Lung (tissue), 12 donors: ENCODE measurements at regions not wholly inside any gene's neighbourhood (a gene's known extent, or its start where the extent isn't known, plus 50 kb on each side); places are given as distances from the start of the nearest gene placed in this dataset. TPM values are rescaled to one million over a fixed set of nuclear protein-coding genes. Genes with fewer than 3 reads are reported as not detected.

Source experiments
- ATAC-seq: fragments of 200-7000 bp; cut with Tn5 transposase; one replicate; pipeline ENCODE4 v1.9.1; 2020; ENCODE audit warnings: moderate number of reproducible peaks; ENCODE audit not compliant: insufficient read depth, low FRiP score
- DNase-seq, 3 donors: peaks; one replicate each; pipeline ENCODE4 v3.0.0-alpha.2; 2013 to 2017
- H3K27ac ChIP-seq, 2 donors: one replicate each; pipeline ENCODE4 v1.5.1; 2013; ENCODE audit warnings: mild to moderate bottlenecking in 2 of 2, moderate library complexity in 2 of 2, control low read depth in 1 of 2, inconsistent platforms in 1 of 2, low read depth in 1 of 2, low read length in 1 of 2
- H3K27me3 ChIP-seq, 3 donors: one replicate each; pipeline ENCODE4 v1.5.1; 2013; ENCODE audit warnings: low read length in 2 of 3; ENCODE audit not compliant: control insufficient read depth in 3 of 3, insufficient read depth in 3 of 3
- H3K36me3 ChIP-seq, 4 donors: one replicate each; pipeline ENCODE4 v1.5.1; 2013; ENCODE audit warnings: low read length in 4 of 4, mild to moderate bottlenecking in 1 of 4, moderate library complexity in 1 of 4; ENCODE audit not compliant: control insufficient read depth in 4 of 4, insufficient read depth in 4 of 4
- H3K4me1 ChIP-seq, 5 donors: one replicate each; pipeline ENCODE4 v1.5.1; 2013; ENCODE audit warnings: low read length in 5 of 5, mild to moderate bottlenecking in 2 of 5, moderate library complexity in 1 of 5; ENCODE audit not compliant: control insufficient read depth in 5 of 5, insufficient read depth in 5 of 5
- H3K4me3 ChIP-seq: one replicate; pipeline ENCODE4 v1.5.1; 2013; ENCODE audit warnings: mild to moderate bottlenecking, control low read depth, moderate library complexity
- H3K9ac ChIP-seq, 2 donors: one replicate each; pipeline ENCODE4 v1.5.1; 2013; ENCODE audit warnings: low read length in 2 of 2, control low read depth in 1 of 2; ENCODE audit not compliant: insufficient read depth in 1 of 2
- H3K9me3 ChIP-seq, 4 donors: one replicate each; pipeline ENCODE4 v1.5.1; 2013; ENCODE audit warnings: low read length in 3 of 4, mild to moderate bottlenecking in 1 of 4, moderate library complexity in 1 of 4; ENCODE audit not compliant: control insufficient read depth in 4 of 4, insufficient read depth in 3 of 4
- WGBS, 2 donors: extraction: QIAGEN DNeasy Blood & Tissue Kit; methylation state at CpG; one replicate each; pipeline ENCODE4 v1.1.7; 2013; 5-methylcytosine and 5-hydroxymethylcytosine counted together
- small RNA-seq: library from RNA; depleted of rRNA; stranded (forward); fragments of <200 nt; gene quantifications from one replicate; pipeline ENCODE3, GENCODE V24; 2014; ENCODE audit warnings: low replicate concordance
- TF ChIP-seq, protein P1 (sequence below): IDR thresholded peaks from 2 replicates; pipeline ENCODE4 v1.5.1; 2012; ENCODE audit warnings: mild to moderate bottlenecking; ENCODE audit errors: control extremely low read depth, extremely low read depth
- donor health status: control.
- donor health status: control.
- donor health status: Bipolar disorder and iron deficiency.
- donor health status: healthy.
- donor health status: DM: yes; HTN: yes; CAD: no.

DNA sequence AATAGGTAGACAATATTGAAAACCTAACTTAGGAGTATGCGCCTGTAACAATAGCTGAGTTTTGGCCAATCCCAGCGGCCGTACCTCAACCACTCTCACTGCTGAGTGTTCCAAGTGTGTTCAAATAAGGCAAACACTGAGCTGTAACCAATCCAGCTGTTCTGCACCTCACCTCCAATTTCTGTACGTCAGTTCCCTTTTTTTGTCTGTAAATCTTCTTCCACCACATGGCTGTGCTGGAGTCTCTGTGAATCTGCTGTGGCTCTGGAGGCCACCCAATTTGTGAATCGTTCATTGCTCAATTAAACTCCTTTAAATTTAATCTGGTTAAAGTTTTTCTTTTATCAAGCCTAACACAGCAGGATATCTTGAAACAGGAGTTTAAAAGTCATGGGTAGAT lies 116.3 kb downstream of the SLC28A3 start:
- DNase-seq (peak in 1 of 3 donors; percentile 5), ATAC-seq (no peak)
- H3K9me3 ChIP-seq, result peaks cover 0 to 4% (median 0%) of the 10 kb centered on the region in 4 donors
- H3K4me1 ChIP-seq, result peaks cover 0 to 10% (median 4%) of the 10 kb centered on the region in 5 donors
- no peaks in the 10 kb centered on the region for H3K27me3 ChIP-seq
- no peak overlapping the region for H3K4me3 ChIP-seq
- H3K27ac ChIP-seq, result no peak overlapping the region
- no peak overlapping the region for H3K9ac ChIP-seq
- H3K36me3 ChIP-seq, result no peaks in the 10 kb centered on the region
- WGBS, 2 donors, result 54 to 65% methylated on average over 5 of the region's 5 CpGs
- TF ChIP-seq, protein P1, sequence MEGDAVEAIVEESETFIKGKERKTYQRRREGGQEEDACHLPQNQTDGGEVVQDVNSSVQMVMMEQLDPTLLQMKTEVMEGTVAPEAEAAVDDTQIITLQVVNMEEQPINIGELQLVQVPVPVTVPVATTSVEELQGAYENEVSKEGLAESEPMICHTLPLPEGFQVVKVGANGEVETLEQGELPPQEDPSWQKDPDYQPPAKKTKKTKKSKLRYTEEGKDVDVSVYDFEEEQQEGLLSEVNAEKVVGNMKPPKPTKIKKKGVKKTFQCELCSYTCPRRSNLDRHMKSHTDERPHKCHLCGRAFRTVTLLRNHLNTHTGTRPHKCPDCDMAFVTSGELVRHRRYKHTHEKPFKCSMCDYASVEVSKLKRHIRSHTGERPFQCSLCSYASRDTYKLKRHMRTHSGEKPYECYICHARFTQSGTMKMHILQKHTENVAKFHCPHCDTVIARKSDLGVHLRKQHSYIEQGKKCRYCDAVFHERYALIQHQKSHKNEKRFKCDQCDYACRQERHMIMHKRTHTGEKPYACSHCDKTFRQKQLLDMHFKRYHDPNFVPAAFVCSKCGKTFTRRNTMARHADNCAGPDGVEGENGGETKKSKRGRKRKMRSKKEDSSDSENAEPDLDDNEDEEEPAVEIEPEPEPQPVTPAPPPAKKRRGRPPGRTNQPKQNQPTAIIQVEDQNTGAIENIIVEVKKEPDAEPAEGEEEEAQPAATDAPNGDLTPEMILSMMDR, result no peak

Small RNA genes in the stretch of these regions (small RNA-seq; reads per million reads assigned to genes)
- gene AL390838.2, result not detected
